ENCODE measurements at regions not wholly inside any gene's neighbourhood (a gene's known extent, or its start where the extent isn't known, plus 50 kb on each side); places are given as distances from the start of the nearest gene placed in this dataset.

DNA sequence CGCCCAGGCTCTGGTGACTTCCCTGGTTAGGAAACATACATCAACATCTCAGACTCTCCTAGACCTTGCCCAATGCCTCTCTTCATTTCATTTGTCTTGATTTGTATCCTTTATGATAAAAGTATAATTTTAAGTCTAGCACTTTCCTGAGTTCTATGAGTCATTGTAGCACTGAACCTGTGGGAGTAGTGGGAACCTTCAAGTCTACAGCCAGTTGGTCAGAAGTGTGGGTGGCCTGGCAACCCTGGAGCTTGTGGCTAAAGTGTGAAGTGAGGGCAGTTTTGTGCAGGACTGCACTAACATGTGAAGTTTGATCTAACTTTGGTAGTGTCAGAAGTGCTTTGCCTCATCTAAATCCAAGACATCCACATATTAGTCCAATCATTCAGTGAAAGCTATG, 259.3 kb upstream of the IGFBP7 start:
- TF ChIP-seq STAT1 (IDR thresholded peaks at IDR 0.05; ENCODE audit: unreplicated experiment) (no peak), EZH2phosphoT487 (IDR thresholded peaks at IDR 0.05; ENCODE audit: unreplicated experiment) (no peak), POLR2AphosphoS5 (IDR thresholded peaks at IDR 0.05; ENCODE audit: low read depth) (no peak), EZH2 (IDR thresholded peaks at IDR 0.05; ENCODE audit: low read depth, unreplicated experiment) (no peak), ZNF331 (CRISPR knock-in tag; IDR thresholded peaks at IDR 0.05; ENCODE audit: low read depth) (no peak), JUNB (IDR thresholded peaks at IDR 0.05; ENCODE audit: unreplicated experiment) (no peak), NANOG (IDR thresholded peaks at IDR 0.05; ENCODE audit: borderline replicate concordance) (no peak), CREB1 (CRISPR knock-in tag; IDR thresholded peaks at IDR 0.05; ENCODE audit: low read depth) (no peak), ZNF114 (CRISPR knock-in tag; IDR thresholded peaks at IDR 0.05) (no peak)
- TF ChIP-seq, protein P1, sequence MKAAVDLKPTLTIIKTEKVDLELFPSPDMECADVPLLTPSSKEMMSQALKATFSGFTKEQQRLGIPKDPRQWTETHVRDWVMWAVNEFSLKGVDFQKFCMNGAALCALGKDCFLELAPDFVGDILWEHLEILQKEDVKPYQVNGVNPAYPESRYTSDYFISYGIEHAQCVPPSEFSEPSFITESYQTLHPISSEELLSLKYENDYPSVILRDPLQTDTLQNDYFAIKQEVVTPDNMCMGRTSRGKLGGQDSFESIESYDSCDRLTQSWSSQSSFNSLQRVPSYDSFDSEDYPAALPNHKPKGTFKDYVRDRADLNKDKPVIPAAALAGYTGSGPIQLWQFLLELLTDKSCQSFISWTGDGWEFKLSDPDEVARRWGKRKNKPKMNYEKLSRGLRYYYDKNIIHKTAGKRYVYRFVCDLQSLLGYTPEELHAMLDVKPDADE (IDR thresholded peaks at IDR 0.05): no peak
- TF ChIP-seq, protein P2, sequence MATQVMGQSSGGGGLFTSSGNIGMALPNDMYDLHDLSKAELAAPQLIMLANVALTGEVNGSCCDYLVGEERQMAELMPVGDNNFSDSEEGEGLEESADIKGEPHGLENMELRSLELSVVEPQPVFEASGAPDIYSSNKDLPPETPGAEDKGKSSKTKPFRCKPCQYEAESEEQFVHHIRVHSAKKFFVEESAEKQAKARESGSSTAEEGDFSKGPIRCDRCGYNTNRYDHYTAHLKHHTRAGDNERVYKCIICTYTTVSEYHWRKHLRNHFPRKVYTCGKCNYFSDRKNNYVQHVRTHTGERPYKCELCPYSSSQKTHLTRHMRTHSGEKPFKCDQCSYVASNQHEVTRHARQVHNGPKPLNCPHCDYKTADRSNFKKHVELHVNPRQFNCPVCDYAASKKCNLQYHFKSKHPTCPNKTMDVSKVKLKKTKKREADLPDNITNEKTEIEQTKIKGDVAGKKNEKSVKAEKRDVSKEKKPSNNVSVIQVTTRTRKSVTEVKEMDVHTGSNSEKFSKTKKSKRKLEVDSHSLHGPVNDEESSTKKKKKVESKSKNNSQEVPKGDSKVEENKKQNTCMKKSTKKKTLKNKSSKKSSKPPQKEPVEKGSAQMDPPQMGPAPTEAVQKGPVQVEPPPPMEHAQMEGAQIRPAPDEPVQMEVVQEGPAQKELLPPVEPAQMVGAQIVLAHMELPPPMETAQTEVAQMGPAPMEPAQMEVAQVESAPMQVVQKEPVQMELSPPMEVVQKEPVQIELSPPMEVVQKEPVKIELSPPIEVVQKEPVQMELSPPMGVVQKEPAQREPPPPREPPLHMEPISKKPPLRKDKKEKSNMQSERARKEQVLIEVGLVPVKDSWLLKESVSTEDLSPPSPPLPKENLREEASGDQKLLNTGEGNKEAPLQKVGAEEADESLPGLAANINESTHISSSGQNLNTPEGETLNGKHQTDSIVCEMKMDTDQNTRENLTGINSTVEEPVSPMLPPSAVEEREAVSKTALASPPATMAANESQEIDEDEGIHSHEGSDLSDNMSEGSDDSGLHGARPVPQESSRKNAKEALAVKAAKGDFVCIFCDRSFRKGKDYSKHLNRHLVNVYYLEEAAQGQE (IDR thresholded peaks at IDR 0.05; ENCODE audit: unreplicated experiment): no peak
- TF ChIP-seq, protein P3, sequence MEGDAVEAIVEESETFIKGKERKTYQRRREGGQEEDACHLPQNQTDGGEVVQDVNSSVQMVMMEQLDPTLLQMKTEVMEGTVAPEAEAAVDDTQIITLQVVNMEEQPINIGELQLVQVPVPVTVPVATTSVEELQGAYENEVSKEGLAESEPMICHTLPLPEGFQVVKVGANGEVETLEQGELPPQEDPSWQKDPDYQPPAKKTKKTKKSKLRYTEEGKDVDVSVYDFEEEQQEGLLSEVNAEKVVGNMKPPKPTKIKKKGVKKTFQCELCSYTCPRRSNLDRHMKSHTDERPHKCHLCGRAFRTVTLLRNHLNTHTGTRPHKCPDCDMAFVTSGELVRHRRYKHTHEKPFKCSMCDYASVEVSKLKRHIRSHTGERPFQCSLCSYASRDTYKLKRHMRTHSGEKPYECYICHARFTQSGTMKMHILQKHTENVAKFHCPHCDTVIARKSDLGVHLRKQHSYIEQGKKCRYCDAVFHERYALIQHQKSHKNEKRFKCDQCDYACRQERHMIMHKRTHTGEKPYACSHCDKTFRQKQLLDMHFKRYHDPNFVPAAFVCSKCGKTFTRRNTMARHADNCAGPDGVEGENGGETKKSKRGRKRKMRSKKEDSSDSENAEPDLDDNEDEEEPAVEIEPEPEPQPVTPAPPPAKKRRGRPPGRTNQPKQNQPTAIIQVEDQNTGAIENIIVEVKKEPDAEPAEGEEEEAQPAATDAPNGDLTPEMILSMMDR (conservative IDR thresholded peaks at IDR 0.05; ENCODE audit: low read depth in 2 of 2): no peak
- TF ChIP-seq, protein P4, sequence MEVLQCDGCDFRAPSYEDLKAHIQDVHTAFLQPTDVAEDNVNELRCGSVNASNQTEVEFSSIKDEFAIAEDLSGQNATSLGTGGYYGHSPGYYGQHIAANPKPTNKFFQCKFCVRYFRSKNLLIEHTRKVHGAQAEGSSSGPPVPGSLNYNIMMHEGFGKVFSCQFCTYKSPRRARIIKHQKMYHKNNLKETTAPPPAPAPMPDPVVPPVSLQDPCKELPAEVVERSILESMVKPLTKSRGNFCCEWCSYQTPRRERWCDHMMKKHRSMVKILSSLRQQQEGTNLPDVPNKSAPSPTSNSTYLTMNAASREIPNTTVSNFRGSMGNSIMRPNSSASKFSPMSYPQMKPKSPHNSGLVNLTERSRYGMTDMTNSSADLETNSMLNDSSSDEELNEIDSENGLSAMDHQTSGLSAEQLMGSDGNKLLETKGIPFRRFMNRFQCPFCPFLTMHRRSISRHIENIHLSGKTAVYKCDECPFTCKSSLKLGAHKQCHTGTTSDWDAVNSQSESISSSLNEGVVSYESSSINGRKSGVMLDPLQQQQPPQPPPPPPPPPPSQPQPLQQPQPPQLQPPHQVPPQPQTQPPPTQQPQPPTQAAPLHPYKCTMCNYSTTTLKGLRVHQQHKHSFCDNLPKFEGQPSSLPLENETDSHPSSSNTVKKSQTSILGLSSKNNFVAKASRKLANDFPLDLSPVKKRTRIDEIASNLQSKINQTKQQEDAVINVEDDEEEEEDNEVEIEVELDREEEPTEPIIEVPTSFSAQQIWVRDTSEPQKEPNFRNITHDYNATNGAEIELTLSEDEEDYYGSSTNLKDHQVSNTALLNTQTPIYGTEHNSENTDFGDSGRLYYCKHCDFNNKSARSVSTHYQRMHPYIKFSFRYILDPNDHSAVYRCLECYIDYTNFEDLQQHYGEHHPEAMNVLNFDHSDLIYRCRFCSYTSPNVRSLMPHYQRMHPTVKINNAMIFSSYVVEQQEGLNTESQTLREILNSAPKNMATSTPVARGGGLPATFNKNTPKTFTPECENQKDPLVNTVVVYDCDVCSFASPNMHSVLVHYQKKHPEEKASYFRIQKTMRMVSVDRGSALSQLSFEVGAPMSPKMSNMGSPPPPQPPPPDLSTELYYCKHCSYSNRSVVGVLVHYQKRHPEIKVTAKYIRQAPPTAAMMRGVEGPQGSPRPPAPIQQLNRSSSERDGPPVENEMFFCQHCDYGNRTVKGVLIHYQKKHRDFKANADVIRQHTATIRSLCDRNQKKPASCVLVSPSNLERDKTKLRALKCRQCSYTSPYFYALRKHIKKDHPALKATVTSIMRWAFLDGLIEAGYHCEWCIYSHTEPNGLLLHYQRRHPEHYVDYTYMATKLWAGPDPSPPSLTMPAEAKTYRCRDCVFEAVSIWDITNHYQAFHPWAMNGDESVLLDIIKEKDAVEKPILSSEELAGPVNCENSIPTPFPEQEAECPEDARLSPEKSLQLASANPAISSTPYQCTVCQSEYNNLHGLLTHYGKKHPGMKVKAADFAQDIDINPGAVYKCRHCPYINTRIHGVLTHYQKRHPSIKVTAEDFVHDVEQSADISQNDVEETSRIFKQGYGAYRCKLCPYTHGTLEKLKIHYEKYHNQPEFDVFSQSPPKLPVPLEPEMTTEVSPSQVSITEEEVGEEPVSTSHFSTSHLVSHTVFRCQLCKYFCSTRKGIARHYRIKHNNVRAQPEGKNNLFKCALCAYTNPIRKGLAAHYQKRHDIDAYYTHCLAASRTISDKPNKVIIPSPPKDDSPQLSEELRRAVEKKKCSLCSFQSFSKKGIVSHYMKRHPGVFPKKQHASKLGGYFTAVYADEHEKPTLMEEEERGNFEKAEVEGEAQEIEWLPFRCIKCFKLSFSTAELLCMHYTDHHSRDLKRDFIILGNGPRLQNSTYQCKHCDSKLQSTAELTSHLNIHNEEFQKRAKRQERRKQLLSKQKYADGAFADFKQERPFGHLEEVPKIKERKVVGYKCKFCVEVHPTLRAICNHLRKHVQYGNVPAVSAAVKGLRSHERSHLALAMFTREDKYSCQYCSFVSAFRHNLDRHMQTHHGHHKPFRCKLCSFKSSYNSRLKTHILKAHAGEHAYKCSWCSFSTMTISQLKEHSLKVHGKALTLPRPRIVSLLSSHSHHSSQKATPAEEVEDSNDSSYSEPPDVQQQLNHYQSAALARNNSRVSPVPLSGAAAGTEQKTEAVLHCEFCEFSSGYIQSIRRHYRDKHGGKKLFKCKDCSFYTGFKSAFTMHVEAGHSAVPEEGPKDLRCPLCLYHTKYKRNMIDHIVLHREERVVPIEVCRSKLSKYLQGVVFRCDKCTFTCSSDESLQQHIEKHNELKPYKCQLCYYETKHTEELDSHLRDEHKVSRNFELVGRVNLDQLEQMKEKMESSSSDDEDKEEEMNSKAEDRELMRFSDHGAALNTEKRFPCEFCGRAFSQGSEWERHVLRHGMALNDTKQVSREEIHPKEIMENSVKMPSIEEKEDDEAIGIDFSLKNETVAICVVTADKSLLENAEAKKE (CRISPR knock-in tag; IDR thresholded peaks at IDR 0.05): no peak

More for the DNA sequence above, 259.3 kb upstream of the IGFBP7 start:
- Mint-ChIP-seq H3K4me3 (no peak overlapping the region), H3K27ac (no peak overlapping the region), H3K27me3 (ENCODE audit: insufficient read depth, low read depth, poor library complexity) (no peaks in the 10 kb centered on the region), H3K9me3 (peaks cover 5% of the 10 kb centered on the region; the same call in 2 of the 3 replicates), H3K4me1 (peaks cover 14% of the 10 kb centered on the region), H3K36me3 (ENCODE audit: low read depth) (peaks cover 4% of the 10 kb centered on the region; the same call in 2 of the 3 replicates)
- DNase-seq (ENCODE audit: low spot score) (no peak), ATAC-seq (no peak)
- Histone ChIP-seq H3K4me1 (ENCODE audit: insufficient read depth) (peaks cover 4% of the 10 kb centered on the region; the same call in 1 of the 2 replicates), H2AFZ (no peak overlapping the region), H4K20me1 (replicated peaks; ENCODE audit: insufficient read depth) (no peaks in the 10 kb centered on the region), H3K9me2 (ENCODE audit: insufficient read depth) (peaks cover 27% of the 10 kb centered on the region), H3K36me3 (ENCODE audit: insufficient read depth) (no peaks in the 10 kb centered on the region), H3K4me2 (no peak overlapping the region), H3K4me3 (no peak overlapping the region), H3K79me2 (replicated peaks; ENCODE audit: insufficient read depth) (no peaks in the 10 kb centered on the region), H3K27me3 (ENCODE audit: insufficient read depth) (no peaks in the 10 kb centered on the region), H3K27ac (ENCODE audit: low read depth) (no peak overlapping the region), H3F3A (replicated peaks; ENCODE audit: low read depth) (no peaks in the 10 kb centered on the region)

All from GM23338 (cell line).